NCI-H2227 treated with DMSO at 0.1 percent for 48 hours (cell line): ENCODE measurements at regions not wholly inside any gene's neighbourhood (a gene's known extent, or its start where the extent isn't known, plus 50 kb on each side); places are given as distances from the start of the nearest gene placed in this dataset.

ENCODE experiments used
- DNase-seq: peaks from one replicate; lab custom pipeline; 2025; lab: John Stamatoyannopoulos, UW

DNA sequence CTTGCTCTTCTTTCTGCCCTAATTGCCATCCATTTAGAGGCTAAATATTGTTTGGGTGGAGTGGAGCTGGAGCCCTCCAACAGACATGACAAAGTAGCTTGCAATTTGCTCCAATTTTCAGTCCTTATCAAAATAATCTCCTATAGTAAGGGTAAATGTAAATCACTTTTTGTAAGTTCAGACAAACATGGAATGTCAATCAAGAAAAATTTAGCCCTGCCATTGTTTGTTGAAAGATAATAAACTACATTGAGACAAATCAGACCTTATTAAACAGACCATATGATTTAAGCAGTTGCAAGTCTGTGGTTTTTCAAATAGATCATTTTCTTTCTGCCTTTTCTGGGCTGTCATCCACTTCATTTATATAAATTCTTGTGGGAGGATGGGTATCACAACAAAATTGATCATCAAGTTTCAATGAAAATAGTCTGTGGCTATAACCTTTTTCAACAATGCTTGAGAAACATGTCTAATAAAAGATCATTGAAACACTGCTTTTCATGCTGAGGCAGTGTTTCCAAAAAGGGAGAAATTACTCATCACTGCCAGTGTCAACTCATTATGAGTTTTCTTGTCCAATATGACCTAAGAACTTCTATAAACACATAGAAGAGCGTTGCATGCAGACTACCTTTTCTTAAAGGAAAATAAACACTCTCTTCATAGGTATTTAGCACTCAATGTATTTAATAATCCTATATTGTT is 1152.0 kb upstream of the B3GALT2 start:
- DNase-seq, result no peak

DNA sequence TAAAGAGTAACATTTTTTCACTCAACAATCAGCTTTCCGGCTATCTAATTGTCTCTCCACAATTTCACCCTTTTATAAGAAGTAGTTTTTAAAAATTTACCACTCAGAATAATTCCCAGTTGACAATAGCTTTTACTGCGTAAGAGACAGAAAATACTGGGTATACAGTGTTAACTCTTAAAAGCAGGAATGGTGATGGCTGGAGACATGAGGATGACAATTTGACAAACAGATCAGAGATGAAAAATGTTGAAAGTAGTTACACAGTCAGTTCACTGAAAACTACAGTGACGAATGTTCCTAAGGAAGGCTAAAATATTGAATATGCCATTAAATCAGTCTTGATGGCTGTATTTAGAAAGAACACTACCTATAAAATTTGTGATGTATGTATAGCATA is 1146.8 kb upstream of the B3GALT2 start:
- no peak for DNase-seq

DNA sequence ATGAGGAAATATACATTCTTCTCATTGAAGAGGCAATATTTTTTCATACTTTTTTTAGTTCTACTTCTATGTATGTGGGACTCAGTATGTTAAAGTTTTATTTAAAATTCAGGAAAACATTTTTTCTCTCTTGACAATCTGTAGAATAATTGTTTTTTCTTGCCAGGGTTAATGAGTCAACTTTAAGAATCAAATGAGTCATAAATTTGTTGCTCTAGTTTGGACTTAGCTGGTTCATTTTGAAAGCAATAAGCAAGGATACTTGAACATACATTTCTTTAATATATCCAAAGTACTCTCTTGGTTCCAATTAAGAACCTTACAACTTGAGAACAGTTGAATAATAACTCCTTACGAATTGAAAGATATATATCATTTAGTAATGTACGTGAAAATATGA is 1145.3 kb upstream of the B3GALT2 start:
- DNase-seq, result no peak

DNA sequence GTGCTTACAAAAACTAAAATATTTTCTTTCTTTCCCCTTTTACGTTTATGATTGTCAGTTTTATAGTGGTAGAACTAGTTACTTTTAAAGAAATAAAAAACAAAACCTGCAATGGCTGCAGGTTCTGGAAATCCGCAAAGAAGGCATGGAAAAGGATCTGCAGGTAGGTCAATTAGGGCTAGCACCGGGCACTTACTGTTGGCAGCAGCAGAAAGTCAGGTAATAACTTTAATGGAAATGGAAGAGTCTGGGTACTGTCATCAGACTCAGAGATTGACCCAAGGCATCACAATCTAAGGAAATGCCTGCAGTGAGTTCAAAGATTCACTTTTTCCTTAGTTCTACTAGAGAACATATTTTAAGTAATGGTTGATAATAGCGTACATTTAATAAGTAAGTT is 1136.3 kb upstream of the B3GALT2 start:
- DNase-seq, result no peak

DNA sequence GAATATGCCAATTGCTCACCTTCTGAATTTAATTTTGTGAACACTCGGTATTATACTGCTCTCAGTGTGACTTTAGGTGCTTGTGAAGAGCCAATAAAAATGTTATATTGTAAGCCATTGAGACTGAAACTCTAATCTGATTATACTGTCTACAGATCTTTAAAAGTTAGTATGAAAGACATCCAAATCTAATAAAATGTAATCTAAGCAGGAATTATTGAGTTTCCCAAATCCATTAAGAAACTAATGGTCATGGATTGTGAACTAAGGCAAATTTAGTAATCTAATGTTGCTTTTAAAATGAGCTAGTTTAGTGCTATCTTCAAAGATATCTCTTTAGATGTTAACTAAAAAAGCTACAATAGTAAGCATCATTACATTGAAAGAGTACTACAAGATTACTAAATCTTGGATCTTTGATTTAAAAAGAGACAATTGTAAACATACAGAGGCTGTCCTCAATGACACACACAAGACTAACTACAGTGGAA is 1132.4 kb upstream of the B3GALT2 start:
- no peak for DNase-seq

DNA sequence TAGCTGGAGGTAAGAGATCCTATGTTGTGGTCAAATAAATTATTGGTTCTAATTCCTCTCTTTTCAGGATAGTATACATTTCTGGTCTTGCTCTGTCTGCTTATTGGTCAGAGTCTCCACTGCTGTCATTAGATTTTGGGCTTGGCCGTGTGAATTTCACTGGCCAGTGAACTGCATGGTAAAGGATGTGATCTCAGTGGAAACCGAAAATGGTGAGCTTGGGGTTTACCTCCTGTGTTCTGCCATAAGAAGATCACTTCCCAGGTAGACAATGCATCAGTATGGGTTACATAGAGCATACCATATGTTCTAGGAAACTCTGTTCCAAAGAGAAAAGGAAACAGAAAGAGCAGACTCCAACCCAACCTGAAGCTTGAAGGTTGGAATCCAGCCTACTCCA is 1123.3 kb upstream of the B3GALT2 start:
- no peak for DNase-seq

DNA sequence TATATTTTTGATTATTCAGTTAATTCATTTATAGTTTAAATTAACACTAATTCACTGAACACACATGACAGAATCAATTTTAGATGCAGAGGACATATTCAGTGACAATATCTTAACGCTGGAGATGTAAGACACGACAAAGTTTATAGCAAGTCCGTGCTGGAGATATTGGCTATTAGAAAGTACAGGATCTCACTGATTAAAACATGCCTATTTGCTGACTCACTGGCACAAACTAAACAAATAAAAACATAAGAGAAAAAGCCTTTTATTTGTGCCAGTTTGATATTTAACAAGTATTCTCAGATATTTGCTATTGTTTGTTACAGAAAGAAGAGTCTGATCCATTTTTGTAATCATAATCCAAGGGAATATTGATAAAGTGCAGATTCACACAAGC is 1122.9 kb upstream of the B3GALT2 start:
- DNase-seq, result no peak

DNA sequence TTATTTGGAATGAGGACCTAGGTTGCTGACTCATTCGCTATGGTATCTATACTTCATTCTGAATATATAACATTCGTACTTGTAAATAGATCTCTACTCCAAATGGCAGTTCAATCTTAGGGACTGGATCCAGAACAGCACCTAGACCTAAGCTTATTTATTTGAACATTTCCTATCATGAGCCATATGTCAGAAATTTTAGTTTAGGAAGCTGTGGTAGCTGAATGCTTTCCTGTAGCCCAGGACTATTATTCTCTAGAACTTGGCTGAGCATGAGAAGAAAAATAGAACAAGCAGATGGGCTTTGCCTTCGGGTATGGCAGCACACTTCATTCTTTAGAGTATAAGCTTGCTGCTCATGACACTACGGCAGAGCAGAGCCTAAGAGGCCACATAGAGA is 1114.4 kb upstream of the B3GALT2 start:
- no peak for DNase-seq

DNA sequence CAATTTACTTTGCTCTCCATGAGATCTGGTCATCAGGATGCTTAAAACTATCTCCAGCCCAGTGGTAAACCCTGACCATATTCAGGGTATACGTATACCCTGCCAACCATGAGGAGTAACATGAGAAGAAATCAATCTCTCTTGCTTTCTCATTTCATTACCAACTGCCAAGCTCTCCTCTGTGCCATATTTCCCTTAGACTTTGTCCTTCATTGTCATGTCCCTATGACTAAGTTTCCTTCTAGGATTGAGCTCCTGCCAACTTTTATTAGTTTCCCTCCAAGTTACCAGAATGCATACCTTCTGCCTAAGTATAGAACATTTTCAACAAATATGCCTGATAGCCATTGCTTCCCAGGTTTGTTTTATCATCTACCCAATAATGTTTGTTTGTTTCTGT is 1113.9 kb upstream of the B3GALT2 start:
- DNase-seq, result no peak

DNA sequence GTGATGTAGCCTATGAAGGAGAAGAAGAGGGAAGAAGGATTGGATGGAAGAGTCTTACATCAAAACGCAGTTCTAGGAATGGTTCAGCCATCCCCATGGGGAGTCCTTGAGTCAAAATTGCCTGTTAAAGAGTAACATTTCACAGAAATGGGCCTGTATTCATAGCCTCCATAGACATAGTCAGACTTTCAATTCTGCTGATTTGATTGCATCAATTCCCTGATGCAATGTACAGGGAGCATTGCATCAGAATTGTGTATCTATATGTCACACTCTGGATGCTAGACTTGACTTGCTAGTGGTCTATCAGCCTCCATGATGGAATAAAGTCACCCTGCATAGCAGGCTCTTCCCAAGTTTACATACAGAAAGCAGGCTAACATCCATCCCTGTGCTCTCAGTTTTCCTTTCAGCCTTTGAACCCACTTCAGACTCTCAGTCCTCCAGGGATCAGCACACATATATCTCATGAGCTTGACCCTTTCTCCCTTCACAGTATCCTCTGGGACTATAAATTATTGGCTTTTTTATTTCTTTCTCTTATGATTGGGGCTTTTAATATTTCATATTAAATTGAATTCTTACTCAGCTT is 1111.7 kb upstream of the B3GALT2 start:
- DNase-seq, result no peak

DNA sequence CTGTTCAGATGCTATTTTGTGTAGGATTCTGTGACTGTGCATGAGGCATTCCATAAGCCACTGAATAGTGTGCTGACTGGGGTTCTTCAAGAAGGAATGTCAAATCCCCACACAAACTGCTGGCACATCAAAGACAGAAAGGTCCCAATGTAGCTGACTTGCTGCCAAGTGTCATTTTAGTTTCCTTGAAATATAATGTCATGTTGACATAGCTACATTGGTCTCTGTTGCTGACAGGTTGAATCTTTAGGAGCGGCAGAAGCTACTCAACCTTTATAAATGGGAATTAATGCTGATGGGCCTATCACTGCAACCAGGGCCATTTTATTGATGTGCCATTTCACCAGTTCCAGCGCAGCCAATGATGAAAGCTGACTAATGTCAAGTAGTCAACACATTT is 1110.7 kb upstream of the B3GALT2 start:
- no peak for DNase-seq

DNA sequence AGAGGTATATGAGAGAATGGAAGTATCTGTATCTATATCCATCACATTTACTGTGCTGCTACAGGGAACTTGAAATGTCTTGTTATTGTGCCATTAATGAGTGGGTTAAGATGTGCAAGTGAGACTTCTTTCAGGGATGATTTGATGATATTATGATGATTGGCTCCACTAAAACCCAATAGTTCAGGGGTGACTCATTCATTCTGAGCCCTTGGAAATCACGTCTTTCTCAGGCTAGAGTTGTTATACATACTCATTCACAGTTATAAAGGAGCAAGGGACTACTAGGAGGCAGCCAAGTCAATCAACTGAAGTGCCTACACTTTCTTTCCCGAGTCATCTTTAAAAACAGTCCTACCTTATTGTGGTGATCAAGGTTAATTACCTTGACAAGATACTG is 1109.8 kb upstream of the B3GALT2 start:
- no peak for DNase-seq

DNA sequence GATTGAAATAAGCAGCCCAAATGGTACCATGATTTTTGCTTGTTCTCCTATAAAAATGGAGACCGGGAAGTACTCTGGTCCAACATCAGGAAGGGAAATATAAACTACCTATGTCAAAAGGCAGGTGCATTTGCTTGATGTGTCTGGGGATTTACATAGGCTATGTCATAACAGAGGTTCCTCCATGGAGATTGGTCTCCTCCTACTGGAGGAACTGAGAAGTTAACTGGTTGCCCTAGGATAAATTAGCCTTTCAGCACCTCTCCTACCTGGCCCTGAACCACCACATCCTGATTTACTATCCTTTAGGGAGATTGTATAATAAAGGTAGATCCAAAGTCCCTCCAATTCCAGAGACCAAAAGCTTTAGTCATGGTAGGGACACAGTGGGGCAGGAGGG is 1109.3 kb upstream of the B3GALT2 start:
- no peak for DNase-seq

DNA sequence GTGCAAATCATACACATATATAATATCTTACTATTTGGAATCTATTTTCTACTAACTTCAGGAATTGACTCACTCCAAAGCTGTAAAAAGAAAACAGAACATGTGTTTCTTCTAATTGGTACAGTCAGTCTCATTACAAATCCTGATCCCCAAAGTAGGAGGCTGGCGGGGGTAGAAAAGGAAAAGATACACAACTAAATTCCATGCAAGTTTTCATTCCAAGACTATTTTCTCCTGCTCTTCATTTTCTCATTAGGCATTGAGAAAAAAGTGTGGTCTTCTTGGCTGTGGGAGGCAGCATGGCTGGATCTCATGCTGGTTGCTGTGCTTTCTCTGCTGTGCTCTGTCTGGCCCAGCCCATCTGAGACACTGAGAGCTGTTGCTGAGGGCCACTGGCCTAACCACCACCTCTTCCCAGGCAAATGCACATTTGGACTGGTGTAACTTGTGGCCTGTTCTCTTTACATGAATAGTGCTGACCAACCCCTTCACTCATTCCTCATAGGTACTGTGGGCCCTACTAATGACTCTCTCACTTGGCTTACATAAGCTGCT is 1107.5 kb upstream of the B3GALT2 start:
- DNase-seq, result no peak

DNA sequence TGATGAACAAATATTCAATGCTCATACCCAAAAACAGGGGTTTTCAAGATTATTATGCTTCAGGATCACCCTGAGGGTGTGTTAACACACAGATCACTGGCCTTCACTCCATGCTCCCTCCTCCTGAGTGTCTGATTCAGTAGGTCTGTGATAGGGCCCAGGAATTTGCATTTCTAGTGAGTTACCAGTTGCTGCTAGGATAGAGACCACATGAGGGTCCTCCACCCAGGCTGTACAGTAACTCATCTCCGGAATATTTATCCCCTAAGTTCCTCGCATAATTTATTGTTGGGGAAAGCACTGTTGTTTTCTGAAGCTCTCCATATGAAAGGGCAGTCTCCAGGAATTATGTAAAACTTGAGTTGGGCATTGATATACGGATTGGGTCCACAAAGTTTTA is 1106.6 kb upstream of the B3GALT2 start:
- no peak for DNase-seq

DNA sequence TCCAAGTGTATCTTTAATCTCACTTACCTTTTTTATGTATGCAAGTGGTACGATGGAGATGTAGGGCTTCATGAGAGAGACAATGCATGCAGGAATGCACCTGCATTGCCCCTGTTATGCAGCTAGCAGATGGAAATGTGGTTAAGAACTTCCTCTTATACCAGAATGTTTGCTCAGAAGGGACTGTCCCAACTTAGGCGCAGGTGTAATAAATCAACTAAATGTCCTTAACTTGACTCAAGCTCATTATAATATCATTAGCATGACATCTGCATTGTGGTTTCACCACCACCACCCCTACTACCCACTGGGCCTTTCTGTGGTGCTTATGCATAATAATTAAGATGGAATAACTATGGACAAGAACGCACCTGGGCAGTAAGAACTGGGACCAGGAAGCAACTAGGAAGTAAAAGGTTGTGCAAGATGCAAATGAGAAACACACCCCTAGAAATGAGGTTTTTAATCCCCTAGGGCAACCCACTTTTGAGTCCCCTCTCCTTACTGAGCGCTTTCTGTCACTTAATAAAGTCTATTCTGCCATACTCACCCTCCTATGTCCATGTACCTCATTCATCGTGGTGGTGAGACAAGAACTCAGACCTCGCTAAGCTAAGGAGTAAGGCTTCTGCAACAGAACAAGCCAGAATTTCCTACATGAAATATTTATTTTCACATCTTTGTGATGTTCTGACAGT is 1103.3 kb upstream of the B3GALT2 start:
- no peak for DNase-seq

DNA sequence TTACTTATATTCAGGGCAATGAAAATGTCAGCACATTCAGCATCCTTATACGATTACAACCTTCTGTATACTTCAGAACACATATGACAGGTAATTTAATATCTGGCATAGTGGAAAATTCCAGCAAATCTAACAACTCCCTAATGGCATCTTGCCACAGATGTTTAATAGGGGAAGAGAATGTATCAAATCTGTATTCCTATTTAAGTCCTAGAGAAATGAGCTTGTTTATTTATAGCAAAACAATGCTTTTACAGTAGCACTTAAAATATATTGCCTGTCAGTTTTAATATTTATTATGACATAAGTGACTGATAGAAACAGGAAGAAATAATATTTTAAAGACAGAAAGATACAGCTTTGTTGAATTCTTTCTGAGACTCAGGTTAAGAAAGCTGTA is 1101.8 kb upstream of the B3GALT2 start:
- no peak for DNase-seq

DNA sequence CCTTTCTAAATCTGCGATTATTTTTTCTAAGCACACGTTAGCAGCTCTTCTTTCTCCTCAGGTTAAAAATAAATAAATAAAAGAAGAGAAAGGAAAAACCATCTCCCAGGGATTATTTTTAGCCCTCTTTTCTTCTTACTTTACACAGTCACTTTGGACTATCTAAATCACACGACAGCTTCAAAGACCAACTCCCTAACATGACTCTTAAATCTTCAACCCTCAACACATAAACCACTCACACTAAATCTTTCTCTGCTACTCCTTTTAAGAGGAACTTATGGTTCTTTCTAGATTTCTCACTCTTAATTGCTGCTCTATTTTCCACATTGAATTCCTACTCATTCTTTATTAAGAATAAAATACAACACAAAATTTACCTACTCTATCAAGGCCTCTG is 1095.0 kb upstream of the B3GALT2 start:
- no peak for DNase-seq

DNA sequence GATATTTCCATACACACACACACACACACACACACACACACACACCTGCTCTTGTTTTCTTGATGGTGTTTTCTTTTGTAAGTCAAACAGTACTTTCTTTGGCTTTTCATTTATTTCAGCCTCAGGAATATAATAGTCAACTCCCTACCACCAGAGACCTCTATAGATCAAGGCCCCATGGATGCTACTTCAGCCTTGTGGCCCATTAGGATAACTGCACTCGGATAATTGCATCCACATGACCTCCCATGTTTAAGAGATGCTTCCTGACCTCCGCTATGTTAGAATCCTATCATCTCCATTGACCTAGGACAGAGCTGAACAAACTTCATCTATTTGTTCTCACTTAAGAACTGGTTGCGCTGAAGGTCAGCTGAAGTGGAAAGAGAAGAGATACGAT is 1094.0 kb upstream of the B3GALT2 start:
- DNase-seq, result no peak

DNA sequence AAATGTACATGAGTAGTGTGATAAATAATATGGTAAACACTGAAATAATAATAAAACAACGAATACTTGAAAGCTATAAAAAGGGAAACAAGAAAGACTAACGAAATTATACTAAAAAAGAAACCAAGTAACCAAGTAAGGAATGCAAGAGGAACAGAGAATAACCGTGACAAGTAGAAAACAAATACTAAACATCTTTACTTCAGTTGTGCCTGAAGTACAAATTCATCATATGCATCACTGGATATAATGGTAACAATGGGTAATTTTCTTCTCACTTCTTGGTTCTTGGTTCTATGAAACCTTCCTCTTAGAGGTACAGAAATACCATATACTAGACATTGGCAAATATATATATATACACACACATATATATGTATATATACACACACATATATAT is 1093.6 kb upstream of the B3GALT2 start:
- DNase-seq, result no peak

DNA sequence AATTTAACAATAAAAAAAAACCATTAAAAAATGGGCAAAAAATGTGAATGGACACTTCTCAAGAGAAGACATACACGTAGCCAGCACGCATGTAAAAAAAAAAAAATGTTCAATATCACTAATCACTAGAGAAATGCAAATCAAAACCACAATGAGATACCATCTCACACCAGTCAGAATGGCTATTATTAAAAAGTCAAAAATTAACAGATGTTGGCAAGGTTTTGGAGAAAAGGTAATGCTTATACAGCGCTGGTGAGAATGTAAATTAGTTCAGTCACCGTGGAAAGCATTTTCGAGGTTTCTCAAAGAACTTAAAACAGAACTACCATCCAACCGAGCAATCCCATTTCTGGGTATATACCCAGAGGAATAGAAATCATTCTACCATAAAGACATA is 1091.5 kb upstream of the B3GALT2 start:
- DNase-seq, result no peak

DNA sequence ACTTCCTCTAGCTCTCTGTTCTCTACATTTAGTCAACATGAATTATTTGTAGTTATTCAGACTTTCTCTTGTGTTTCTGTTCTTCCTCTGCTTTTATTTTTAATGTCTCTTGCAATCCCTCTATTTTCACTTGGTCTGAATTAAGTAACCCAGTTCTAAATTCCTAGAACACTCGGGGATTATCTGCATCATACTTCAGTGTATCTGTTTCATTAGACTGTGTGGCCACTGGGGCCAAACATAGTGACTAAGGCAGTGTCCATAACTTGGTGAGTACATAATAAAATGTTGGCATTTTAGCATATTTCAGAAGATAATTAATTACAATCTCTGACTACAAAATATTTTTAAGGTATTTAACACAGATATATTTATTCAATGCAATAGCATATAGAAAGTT is 1087.2 kb upstream of the B3GALT2 start:
- no peak for DNase-seq

DNA sequence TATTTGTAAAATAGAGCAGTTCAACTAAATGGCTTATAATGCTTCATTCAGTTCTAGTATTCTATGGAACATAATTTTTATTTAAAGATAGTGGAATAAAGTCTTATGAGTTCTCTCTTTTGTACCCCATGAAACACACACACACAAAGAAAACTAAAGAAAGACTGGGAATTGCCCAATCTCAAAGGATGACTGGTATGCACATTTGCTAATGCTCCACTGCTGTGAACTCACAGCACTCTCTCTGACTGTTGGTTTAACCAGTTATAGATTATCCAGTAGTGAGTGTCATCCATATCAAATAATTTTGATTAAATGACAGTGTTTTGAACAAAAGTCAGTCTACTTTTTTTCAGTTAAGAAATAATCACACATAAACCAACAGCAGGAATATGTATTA is 1082.4 kb upstream of the B3GALT2 start:
- DNase-seq, result no peak
